Upper lobe of right lung (tissue), 1 donor: ENCODE measurements at regions not wholly inside any gene's neighbourhood (a gene's known extent, or its start where the extent isn't known, plus 50 kb on each side); places are given as distances from the start of the nearest gene placed in this dataset.
"Not testable (repeated sequence)": the region's sequence is repeated elsewhere in the genome, so short reads cannot be mapped to it uniquely, and the experiment has no call there.

Experiments used
- ATAC-seq: fragments of 200-7000 bp; cut with Tn5 transposase; one replicate; pipeline ENCODE4 v1.9.1; 2020; ENCODE audit warnings: mild to moderate bottlenecking, moderate library complexity
- DNase-seq: peaks from one replicate; pipeline ENCODE4 v3.0.0-alpha.2; 2020
- H3K27ac ChIP-seq: fragments of 200-600 bp; one replicate; pipeline ENCODE4 v1.8.0; 2022
- H3K27me3 ChIP-seq: fragments of 200-600 bp; one replicate; pipeline ENCODE4 v1.8.0; 2022; ENCODE audit warnings: mild to moderate bottlenecking
- H3K36me3 ChIP-seq: fragments of 200-600 bp; one replicate; pipeline ENCODE4 v1.8.0; 2022
- H3K4me1 ChIP-seq: fragments of 200-600 bp; one replicate; pipeline ENCODE4 v1.8.0; 2022
- H3K4me3 ChIP-seq: fragments of 200-600 bp; one replicate; pipeline ENCODE4 v1.8.0; 2022; ENCODE audit warnings: mild to moderate bottlenecking
- H3K9me3 ChIP-seq: fragments of 200-600 bp; one replicate; pipeline ENCODE4 v1.8.0; 2022
- intact Hi-C: fragments of 100-400 bp; cut with DNase I; formaldehyde crosslinking; loops from one replicate; pipeline ENCODE4 v1.11.0; 2022
- TF ChIP-seq, protein P1 (sequence below): fragments of 200-600 bp; IDR thresholded peaks from one replicate; pipeline ENCODE4 v1.8.0; 2022; ENCODE audit warnings: antibody characterized with exemption
- donor health status: DM: no; HTN: yes; CAD: no; lungs with severe emphysema.

DNA sequence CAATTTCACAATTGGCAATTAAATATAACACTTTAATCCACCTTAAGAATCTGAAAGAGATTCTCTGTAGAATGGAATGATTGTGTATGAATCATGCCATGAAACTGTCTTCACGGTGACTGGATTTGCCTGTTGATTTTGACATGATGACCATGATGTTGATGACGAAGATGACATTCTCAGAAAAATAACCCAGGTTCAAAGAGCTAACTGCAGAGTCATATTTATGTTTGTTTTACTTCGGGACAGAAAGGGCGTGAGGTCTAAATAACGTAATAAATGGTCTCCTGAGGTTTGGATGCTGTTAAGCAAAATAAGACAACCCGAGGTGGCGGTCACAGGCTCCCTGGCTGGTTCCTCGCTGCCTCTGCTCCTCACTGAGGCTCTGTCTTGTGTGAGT is 532.0 kb downstream of the TMEM121 start:
- no peaks in the 10 kb centered on the region for H3K4me1 ChIP-seq
- intact Hi-C loops: no loop called here
- peaks cover 30% of the 10 kb centered on the region for H3K27me3 ChIP-seq
- H3K36me3 ChIP-seq: no peaks in the 10 kb centered on the region
- H3K9me3 ChIP-seq: no peaks in the 10 kb centered on the region
- H3K4me3 ChIP-seq: no peak overlapping the region
- ATAC-seq (no peak), DNase-seq (no peak)
- TF ChIP-seq, protein P1, sequence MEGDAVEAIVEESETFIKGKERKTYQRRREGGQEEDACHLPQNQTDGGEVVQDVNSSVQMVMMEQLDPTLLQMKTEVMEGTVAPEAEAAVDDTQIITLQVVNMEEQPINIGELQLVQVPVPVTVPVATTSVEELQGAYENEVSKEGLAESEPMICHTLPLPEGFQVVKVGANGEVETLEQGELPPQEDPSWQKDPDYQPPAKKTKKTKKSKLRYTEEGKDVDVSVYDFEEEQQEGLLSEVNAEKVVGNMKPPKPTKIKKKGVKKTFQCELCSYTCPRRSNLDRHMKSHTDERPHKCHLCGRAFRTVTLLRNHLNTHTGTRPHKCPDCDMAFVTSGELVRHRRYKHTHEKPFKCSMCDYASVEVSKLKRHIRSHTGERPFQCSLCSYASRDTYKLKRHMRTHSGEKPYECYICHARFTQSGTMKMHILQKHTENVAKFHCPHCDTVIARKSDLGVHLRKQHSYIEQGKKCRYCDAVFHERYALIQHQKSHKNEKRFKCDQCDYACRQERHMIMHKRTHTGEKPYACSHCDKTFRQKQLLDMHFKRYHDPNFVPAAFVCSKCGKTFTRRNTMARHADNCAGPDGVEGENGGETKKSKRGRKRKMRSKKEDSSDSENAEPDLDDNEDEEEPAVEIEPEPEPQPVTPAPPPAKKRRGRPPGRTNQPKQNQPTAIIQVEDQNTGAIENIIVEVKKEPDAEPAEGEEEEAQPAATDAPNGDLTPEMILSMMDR: no peak
- no peak overlapping the region for H3K27ac ChIP-seq

DNA sequence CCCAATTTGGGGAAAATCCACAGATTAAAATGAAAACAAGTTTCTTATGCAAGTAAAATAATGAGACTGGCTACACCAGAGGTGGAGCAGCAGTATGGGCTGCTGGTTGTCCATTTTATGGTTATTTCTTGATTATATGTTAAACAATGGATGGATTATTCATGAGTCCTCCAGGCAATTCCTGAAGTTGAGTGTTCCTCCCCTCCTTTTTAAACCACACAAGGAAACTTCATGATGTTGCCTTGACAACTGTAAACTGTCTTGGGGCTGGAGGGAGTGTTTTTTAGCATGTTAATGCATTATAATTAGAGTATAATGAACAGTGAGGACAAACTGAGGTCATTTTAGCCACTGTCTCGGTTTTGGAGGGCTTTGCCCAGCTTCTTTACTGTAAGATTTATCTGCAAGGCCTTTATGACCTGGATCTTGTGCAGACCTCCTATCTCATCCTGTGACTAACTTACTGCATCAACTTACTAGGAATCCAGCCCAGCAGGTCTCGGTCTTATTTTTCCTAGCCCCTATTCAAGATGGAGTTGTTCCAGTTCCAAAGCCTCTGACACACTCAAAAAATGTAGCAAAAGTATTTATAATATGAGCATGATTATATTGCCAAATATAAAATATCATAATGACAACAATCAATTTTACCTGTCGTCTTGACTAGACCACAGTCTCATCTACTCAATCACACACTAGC is 534.0 kb downstream of the TMEM121 start:
- intact Hi-C loops: no loop called here
- Histone ChIP-seq H3K4me1 (no peaks in the 10 kb centered on the region), H3K36me3 (no peaks in the 10 kb centered on the region), H3K27me3 (peaks cover 36% of the 10 kb centered on the region), H3K27ac (no peak overlapping the region), H3K4me3 (no peak overlapping the region), H3K9me3 (no peaks in the 10 kb centered on the region)
- TF ChIP-seq, protein P1: no peak
- DNase-seq (no peak), ATAC-seq (no peak)

DNA sequence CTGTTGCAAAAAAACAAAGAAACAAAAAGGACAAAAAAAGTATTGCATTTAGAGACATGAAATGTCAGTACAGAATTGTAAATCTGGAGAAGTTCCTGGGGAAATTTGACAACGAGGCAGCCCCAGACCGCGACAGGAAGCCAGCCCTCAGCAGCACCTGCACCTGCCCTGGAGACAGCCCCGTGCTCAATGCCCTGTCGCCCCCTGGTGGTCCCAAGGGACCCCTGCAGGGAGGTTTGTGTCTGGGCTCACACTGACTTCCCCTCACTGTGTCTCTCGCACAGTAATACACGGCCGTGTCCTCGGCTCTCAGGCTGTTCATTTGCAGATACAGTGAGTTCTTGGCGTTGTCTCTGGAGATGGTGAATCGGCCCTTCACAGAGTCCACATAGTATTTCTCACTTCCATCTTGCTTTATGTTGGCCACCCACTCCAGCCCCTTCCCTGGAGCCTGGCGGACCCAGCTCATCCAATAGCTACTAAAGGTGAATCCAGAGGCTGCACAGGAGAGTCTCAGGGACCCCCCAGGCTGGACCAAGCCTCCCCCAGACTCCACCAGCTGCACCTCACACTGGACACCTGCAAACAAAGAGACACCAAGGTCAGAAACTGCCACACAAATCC is 535.6 kb downstream of the TMEM121 start:
- H3K9me3 ChIP-seq, H3K27ac ChIP-seq, intact Hi-C loops, H3K36me3 ChIP-seq, H3K4me1 ChIP-seq, H3K4me3 ChIP-seq: not testable (repeated sequence)
- DNase-seq (peak; percentile 74), ATAC-seq (peak; percentile 65)
- peaks cover 30% of the 10 kb centered on the region for H3K27me3 ChIP-seq

DNA sequence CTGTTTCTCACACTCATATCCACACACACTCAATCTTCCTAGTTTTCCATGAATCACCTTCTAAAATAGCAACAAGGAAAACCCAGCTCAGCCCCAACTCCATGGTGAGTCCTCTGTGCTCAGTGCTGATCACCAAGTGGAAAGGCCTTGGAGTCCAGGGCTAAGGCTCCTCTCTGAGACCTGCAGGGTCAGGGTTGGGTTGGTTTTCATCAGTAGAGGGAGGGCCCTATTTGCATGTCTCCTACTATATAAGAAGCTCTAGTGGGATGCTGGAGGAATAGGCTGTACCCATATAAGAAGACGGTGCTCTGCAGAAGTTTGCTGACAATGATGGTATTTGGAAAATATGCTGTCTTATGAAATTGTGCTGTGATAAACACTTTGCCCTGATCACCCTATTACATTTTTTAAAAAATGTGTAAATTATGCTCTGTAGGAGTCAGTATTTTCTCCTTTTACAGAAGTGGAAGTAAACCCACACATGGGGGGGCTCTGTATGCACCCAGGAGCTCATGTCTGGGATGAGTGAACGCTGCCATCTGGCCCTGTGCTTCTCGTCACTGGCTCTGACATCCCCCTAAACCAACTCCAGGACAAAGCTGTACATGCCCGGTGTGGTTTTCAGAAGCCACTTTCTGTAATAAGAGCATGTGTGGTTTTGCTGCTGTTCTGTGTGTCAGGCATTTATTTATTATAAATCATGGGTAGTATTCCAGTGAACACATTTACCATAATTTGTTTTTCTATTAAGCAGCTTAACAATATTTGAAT is 536.3 kb downstream of the TMEM121 start:
- intact Hi-C loops: no loop called here
- Histone ChIP-seq H3K27ac (no peak overlapping the region), H3K4me3 (no peak overlapping the region), H3K4me1 (no peaks in the 10 kb centered on the region), H3K27me3 (peaks cover 30% of the 10 kb centered on the region), H3K9me3 (no peaks in the 10 kb centered on the region), H3K36me3 (no peaks in the 10 kb centered on the region)
- DNase-seq (no peak), ATAC-seq (no peak)
- TF ChIP-seq, protein P1: no peak

DNA sequence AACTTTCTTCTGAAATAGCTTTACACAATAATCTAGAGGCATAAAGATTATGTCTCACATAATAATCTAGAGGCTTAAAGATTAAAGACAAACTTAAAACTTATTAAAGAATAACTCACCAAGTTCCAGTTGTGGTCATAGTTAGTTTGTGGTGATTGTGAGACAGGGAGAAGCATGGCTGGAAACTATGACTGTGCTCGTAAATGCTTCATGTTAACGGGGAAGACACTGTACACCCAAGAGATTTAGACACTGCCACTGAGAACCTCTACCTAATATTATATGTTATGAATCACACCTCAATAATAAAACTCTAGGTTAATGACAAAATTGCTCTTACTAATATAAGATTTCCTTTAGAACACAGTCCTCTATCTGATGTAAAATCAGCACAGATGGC is 541.6 kb downstream of the TMEM121 start:
- no peaks in the 10 kb centered on the region for H3K9me3 ChIP-seq
- H3K36me3 ChIP-seq: no peaks in the 10 kb centered on the region
- DNase-seq: no peak
- no peak overlapping the region for H3K4me3 ChIP-seq
- peaks cover 10% of the 10 kb centered on the region for H3K27me3 ChIP-seq
- intact Hi-C loops: no loop called here
- TF ChIP-seq, protein P1: no peak
- no peaks in the 10 kb centered on the region for H3K4me1 ChIP-seq
- no peak for ATAC-seq
- H3K27ac ChIP-seq: no peak overlapping the region
